Ecto neural progenitor cell (in vitro differentiated cells): ENCODE measurements at regions not wholly inside any gene's neighbourhood (a gene's known extent, or its start where the extent isn't known, plus 50 kb on each side); places are given as distances from the start of the nearest gene placed in this dataset.

ENCODE experiments used
- DNase-seq: peaks from one replicate; pipeline ENCODE4 v3.0.0-alpha.2; 2018; ENCODE audit warnings: low spot score

DNA sequence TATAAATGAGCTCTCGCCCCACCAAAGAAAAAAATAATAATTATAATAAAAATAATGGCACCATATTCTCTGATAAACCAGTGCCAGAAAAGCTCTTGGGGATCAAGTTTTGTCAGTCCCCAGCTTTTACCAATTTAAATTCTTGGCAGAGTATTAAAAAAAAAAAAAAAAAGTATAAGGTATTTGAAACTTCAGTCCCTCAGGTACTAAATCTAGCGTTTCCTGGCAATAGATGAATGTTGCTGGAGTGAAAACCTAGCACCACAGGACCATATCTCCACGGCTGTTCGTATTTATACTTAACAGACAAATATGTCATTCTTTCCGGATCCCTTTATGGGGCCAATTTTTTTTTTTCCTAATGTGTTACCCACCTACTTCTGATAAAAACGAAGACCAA, 646.2 kb downstream of the CCDC171 start:
- DNase-seq, result no peak

DNA sequence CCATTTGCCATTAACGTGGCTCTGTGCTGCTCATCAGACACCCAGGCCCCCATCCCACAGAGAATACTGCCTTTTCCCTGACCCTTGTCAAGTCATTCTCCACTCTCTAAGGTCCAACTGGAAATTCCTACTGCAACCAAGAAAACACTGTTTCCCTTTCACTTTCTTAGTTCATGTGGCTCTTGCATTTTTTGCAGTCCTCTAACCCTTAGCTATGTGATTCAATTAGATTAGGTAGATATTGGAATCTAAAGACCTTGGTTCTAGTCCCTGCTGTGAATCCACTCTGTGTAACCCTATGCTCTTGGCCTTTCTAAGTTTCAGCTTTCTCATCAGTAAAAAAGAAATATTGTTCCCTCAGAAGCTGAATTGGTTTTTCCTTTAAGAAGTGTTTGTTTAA, 649.4 kb downstream of the CCDC171 start:
- no peak for DNase-seq

DNA sequence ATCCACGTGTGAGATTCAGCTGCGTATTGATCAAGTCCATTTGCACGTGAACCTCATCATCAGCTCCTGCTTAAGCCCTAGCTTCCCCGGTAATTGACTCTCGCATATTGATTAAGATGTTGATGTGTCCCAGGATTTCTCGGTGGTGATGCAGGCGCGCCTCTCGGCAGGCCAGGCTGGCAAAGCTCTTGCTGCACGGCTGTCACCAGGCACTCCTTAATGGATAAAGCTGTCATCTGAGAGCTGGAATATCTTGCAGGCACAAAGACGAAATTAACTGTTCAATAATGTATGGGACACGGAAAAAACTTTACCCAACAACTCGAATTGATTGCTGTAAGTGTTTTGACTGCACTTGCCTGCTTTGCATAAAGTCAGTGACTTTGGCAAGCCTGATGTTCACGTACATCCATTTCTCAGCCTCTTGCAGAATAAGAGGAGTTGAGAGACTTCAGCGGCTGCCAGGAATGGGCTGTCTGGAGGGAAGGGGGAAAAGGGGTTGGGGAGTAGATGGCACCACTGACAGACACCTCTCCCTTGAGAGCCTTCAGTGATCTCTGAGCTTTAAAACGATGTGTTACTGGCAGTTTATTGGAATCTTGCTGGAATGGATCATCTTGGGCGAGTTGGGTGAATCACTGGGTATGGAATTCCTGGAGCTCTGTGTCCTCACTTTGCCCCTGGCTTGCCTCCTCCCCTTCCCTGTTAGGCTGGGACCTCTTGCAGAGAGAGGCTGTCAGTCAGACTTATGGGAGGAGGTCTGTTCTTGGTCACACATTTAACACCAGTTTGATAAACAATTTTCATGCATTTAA, 650.3 kb downstream of the CCDC171 start:
- no peak for DNase-seq

DNA sequence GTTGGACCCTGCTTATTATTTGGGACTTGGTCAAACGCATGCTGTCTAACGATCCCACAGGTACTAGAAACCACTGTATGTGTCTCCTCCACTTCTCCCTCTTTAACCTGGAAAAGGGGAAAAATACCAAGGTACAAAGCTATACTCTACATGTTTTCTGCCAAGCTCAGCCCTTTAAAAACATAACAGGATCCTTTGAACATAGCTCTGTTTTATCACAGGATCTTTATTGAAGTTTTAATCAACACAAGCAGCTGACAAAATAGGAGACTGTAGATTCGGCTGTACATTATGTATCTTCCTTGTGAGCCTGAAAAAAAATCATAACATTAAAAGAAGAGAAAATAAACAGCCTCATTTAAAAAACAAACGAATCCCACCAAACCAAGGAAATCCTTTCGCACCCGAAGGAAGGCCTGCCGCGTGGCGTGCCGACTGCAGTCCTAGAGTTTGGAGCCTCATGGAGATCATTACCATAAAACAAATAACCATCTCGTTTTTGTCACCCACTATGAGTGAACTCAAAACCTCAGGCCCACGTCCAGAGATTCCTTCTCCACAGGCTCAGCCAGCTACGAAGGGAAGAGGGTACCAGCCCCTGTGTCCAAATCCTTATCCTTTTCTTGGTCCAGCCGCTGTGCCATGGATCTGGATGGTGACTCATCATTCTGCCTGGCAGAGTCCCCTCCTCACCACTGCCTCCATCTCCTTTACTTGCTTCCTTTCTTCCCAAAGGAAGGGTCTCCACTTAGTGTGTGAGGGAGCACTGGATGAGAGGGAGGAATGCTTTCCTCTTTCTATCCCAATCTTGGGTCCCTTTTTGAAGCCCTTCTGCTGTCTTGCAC, 651.1 kb downstream of the CCDC171 start:
- no peak for DNase-seq

DNA sequence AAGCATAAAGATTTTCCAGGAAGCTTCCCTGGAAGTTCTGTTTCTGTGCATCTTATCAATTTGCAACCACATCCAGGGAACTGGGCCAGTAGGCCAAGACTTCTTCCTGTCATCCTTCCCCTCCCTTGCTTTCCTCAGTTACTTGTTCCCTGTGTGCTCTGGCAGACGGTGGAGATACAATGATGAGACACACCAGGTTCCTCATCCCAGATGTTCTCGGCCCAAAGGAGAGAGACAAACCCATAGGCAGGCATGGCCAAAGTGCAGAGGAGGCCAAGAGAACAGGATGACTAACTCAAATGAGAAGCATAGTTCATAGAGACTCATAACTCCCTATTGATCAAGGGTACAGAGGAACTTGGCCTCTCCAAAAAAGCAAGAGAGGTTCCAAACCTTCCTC, 652.6 kb downstream of the CCDC171 start:
- no peak for DNase-seq

DNA sequence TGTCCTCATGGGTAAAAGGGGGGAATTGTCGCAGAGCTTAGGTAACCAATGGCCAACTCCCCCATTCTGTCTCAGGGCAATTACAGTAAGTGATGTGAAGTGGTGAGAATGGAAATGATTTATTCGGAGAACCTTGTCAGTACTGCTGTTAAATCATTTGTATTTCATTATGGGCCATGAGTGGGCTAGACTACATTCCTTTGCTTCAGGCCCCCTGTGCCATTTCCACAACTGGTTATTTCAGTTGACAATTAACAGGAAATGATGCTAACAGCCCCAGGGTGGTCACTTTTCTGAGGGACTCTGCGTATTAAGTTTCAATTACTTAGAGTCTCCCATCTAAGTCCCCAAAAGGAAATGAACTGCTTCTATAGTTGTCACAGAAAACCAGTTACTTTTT, 653.7 kb downstream of the CCDC171 start:
- no peak for DNase-seq

DNA sequence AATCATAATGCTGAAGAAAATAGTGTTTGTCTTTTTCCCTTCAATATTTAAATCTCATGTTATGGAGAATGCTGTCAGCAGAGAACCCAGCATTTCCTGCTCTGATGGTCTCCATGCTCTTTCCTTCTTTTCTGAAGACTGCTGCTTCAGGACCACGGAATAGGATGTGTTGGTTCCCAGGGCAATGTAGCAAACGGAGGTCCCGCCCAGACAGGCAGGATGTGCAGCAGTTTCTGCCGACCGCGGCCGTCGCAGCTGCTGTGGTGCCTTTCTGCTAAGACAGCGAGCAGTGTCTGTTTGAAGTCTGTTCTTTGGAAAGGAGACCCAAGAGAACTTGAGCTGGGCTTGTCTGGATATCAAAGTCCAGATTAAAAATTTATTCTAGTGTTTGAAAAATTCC, 654.3 kb downstream of the CCDC171 start:
- DNase-seq, result peak; percentile 64

DNA sequence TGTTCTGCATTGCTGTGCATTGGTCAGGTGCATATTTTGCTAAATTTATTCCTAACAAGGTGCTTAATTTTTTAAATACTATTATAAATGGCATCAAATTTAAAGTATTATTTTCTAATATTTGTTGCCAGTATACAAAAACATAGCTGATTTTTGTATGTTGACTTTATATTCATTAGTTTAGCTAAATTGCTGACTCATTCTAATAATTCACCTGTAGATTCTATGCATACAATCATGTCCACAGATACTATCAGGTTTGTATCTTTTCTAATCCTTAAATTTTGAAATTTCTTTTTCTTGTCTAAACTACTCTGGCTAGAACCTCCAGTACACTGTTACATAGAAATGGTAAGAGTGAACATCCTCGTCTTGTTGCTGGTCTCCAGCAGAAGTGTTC, 657.6 kb downstream of the CCDC171 start:
- no peak for DNase-seq

DNA sequence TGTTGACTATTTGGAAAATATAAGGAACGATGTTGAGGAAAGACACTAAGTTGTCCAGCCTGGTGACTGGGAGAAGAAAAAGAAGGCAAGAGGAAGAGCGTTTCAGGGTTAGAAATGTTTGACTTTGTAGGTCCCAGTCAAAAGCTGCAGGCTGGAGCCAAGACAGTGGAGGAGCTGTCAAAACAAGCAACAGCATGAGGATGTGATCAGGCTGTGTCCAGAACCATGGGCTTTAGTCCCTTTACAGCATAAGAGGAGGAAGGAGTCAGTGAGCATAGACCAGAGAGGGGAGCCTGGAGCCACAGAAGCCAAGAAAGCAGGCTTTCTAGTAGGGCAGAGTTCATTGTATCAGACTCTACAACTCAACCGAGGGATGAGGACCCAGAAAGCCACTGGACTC, 658.5 kb downstream of the BNC2 start:
- DNase-seq, result no peak

DNA sequence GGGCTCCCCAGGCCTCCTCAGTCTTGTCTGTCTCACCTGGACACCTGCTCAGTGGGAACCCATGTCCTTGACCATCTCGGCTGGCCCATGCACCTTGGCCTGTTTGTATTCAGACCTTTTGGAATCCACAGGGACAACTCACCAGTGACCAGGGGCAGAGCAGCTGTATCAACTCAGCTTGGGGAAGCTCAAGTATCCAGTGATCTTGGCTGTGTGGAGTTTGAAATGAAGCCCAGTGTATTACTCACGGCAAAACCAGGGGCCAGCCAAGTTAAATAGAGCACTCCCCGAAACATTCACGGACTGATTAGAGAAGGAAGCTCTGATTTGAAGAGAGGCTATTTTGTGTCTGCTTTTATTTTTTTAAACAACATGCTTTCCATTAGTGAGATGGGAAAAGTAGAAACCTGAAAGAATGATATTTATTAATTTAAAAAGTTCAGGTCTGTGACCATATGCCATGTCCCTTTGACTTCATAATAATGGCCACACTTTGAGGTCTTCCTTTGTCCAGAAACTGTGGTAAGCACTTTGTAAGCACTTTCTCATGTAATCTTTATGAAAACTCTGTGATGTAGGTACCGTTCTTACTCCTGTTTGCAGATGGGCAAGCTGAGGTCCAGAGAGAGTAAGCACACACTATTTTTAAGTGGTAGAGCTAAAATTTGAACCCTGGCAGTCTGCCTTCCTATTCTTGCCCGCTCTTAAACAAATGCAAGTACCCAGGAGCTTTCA, 656.5 kb downstream of the BNC2 start:
- DNase-seq, result no peak

DNA sequence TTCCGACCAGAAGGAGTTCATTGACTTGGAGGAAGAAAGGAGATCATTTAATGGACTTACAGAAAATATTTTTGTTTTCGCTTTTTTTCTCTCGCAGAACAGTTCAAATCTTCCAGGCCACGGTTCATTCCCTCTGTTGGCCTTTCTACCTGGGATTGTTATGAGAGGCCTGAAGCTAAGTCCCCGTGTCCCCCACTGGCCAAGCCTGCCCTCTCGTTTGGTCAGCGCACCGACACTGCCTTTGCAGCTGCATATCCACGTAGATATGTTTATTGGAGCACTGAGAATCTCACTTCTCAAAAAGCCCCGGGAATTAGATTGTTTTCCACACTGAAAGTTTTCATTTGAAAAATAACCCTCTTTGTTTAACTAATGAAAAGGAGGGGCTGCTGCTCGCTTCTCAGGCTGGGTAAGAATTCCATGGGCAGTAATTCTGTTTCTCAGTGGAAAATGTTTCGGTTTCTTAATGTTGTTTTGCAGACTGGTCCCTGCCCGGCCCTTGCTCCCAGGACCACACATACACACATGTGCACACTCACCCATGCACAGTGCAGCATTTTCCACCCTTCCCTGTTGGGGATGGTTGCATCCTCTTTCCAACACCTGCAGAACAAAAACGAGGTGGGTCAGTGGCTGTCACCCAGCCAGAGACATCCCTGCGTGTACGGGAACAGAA, 655.7 kb downstream of the BNC2 start:
- no peak for DNase-seq

DNA sequence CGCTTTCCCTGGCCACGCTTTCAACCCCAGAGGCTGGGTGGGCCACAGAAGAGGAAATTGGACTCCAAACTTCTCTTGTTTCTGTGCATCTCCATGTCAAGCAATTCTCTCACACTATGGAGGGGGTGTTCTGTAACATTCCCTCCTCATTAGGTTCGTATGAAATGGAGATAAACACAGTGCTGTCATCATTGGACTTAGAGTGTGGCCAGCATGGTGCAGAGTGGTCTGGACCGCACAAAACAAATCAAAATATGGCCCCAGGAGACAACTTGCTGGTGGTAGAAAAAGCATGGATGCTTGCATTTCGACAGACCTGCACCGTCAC, 655.2 kb downstream of the BNC2 start:
- no peak for DNase-seq

DNA sequence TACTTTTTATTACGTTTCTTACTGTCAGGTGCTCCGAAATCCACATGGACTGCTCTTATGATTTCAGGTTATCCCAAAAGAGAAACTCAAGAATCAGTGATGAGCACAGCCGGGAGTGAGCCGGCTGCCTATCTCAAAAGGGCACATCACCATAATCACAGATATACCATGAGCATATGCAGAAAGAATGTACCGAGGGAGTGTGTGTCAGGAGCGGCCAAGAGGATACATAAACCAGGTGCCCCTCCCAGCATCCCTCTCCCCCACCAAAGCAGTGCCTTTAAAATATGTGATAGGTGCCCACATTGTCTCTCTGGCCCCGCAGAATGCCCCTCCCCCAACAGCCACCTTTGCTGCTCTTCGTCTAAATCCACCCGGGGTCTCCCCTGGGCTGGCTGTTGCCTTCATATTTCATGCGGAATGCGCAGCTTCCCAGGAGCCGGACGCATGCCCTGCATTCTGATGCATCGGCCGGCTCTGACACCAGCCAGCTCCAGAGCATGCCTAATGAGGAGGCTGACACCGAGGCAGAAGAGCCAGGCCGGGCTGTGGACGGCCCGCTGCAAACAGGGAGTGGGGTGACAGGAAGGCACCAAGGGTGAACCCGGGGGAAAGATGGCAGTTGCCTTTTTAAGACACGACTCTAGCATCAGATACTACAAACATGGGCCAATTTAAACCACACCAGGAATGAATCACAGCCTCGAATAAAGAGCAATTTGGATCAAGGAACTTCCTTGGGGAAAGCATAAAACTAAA, 652.3 kb downstream of the BNC2 start:
- DNase-seq, result no peak

DNA sequence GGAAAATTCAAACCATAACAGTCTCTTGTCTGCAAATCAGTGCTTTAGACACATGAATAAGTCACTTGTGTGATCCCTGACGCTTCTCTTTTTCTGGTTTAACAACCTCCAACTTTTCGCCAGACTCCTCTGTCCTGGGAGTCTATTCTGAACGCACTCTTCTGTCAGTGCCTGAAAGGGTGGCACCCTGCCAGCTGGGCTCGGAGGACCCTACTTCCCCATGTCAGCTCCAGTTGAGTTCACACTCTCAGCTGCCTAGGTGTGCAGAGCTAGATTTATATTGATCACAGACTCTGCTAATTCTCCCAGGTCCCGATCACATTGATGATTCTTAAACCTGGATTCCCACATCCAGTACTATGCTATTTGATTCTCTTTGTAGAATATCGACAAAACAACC, 649.1 kb downstream of the BNC2 start:
- no peak for DNase-seq

DNA sequence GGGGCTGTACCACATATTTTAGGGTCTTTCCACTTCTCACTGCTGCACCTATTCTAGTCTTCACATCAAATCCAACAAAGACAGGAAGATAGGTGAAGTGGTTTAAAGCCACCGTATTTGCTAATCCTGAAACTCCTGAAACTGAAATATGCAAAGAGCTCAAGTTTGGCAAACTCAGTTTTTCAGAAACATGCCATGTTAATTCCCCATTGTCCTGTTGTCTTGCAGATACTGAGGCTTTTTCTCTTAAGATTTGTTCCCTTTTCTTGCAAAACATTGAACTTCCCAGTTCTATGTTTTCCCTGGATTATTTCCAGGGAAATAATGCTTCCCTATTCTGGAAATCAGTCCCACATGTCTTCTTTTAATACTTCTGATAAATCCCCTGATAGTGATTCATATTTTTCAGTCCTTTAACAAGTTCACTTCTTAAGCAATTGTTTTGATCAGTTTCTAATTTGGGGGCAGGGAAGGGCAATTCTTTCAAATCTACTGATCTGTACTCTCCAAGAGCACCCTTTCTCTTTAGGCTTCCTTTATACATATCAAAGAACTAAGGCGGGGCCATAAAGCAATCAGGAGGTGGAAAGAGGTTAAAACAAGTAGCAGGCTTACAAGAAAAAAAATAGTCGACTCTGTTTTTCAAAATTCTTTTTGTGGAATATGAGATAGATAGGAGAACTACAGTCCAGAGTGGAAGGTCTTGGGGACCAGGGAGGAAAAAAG, 648.5 kb downstream of the BNC2 start:
- DNase-seq, result no peak

DNA sequence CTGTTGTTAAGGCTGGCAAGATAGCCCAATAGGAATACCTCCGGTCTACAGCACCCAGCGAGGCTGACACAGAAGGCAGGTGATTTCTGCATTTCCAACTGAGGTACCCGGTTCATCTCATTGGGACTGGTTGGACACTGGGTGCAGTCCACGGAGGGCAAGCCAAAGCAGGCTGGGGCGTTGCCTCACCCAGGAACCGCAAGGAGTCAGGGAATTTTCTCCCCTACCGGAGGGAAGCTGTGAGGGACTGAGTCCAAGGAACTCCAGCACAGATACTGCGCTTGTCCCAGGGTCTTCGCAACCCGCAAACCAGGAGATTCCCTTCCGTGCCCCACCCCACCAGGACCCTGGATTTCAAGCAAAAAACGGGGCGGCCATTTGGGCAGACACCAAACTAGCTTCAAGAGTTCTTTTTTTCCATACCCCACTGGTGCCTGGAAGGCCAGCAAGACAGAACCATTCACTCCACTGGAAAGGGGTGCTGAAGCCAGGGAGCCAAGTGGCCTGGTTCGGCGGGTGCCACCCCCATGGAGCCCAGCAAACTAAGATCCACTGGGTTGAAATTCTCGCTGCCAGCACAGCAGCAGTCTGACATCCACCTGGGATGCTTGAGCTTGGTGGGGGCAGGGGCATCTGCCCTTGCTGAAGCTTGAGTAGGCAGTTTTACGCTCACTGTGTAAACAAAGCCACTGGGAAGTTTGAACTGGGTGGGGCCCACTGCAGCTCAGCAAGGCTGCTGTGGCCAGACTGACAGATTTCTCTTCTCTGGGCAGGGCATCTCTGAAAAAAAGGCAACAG, 647.2 kb downstream of the BNC2 start:
- DNase-seq, result no peak

DNA sequence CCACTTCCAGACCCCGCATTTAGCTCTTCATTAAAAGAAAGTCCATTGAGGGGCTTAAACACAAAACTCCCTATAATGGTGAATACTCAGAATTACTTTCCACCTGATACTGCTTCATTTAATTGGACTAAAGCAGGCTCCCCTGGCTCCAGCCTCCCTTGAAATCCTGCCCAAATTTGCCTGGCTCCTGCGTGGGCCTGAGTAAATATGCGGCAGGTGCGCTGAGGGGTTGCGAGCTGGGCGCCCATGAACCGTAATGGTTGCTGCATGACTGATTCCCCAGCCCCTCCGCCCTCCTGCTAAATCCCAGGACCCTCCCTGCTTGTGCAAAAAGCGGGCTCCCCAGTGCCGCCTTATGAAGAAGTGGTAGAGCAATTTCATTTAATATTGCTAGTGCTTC, 639.7 kb downstream of the BNC2 start:
- no peak for DNase-seq

DNA sequence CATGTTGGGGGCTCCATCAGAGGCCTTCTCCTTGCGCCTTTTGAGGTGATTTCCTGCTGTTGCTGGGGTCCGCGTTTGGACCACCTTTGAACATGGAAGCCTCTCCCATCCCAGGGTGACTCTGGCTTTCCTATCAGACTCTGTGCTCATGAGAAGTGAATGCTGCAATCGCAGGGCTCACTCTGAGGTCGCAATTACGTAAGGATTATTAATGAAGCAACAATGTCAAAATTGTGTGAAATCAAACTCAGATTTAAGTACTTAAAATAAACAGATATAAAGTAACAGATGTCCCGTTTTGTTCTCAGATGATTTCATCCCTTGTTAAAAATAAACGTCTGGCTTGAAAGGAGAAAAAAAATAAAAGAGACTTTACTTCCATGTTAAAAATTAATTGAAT, 634.2 kb downstream of the BNC2 start:
- no peak for DNase-seq

DNA sequence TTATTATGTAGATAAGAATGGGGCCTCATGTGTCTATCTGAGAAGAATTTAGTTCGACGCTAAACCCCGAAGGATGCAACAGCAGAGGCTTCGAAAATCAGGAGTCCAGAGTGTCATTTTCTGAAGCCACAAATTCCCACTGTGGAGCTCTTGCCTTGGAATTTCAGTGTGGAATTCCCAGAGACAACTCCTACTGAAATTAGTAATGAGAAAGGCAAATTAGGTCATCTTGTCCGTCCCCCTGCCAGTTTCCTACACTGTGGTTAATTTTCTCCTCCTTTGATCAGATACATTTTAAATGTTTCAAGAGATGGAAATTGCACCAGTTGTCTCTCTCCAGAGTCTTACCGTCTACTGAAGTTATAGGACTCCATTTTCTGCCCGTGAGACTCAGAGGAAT, 633.6 kb downstream of the BNC2 start:
- no peak for DNase-seq

DNA sequence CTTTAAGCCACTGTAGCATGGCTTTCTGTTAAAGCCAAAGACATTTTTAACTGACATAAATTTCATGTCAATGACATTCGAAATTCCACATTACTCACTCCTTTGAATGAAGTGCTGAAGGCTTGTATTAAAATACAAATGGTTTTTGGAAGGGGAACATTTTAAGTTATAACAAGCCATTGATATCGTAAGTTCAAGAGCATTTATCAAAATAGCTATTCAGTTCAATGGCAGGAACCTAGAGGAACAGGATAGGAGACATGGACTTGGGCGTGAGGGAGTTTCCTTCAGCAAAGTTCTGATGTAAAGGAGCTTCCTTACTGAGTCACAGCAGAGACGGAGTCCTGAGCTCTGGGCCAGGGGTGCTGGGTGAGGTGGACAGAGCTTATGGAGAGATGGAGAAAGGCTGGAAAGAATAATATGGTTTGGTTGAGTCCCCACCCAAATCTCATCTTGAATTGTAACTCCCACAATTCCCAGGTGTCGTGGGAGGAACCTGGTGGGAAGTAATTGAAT, 631.8 kb downstream of the BNC2 start:
- DNase-seq, result no peak
